RWPE1 (cell line): ENCODE measurements at regions not wholly inside any gene's neighbourhood (a gene's known extent, or its start where the extent isn't known, plus 50 kb on each side); places are given as distances from the start of the nearest gene placed in this dataset.

Source experiments
- CTCF ChIA-PET: fragments of 350-600 bp; sonication (Branson Sonifier 250); formaldehyde crosslinking; extraction: SDS; loops from one replicate; lab custom pipeline; 2021; lab: Yijun Ruan, JAX
- POLR2A ChIA-PET: fragments of 400-600 bp; formaldehyde crosslinking; extraction: SDS; loops from one replicate; lab custom pipeline; 2020; ENCODE audit warnings: antibody characterized with exemption; ENCODE audit not compliant: low non-redundant PET; lab: Yijun Ruan, JAX
- DNase-seq: peaks from one replicate; pipeline ENCODE4 v3.0.0; 2012; ENCODE audit warnings: low spot score
- H3K27ac ChIP-seq: fragments of 450-650 bp; 2 replicates; pipeline ENCODE4 v1.5.1; 2017
- TF ChIP-seq, protein P1 (sequence below): fragments of 450-650 bp; conservative IDR thresholded peaks from 2 replicates; pipeline ENCODE4 v1.5.1; 2017; ENCODE audit warnings: low read depth, mild to moderate bottlenecking

- no peak overlapping the region for H3K27ac ChIP-seq
- TF ChIP-seq, protein P1, sequence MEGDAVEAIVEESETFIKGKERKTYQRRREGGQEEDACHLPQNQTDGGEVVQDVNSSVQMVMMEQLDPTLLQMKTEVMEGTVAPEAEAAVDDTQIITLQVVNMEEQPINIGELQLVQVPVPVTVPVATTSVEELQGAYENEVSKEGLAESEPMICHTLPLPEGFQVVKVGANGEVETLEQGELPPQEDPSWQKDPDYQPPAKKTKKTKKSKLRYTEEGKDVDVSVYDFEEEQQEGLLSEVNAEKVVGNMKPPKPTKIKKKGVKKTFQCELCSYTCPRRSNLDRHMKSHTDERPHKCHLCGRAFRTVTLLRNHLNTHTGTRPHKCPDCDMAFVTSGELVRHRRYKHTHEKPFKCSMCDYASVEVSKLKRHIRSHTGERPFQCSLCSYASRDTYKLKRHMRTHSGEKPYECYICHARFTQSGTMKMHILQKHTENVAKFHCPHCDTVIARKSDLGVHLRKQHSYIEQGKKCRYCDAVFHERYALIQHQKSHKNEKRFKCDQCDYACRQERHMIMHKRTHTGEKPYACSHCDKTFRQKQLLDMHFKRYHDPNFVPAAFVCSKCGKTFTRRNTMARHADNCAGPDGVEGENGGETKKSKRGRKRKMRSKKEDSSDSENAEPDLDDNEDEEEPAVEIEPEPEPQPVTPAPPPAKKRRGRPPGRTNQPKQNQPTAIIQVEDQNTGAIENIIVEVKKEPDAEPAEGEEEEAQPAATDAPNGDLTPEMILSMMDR, result no peak
- no peak for DNase-seq
- CTCF ChIA-PET, result no interaction called here
- POLR2A ChIA-PET, result no interaction called here
Measured at GRCh38 chr2:40579247-40579646, 127.4 kb upstream of the SLC8A1 start.

GRCh38 chr2:40584432-40584831 is 132.5 kb upstream of the SLC8A1 start:
- TF ChIP-seq, protein P1, result no peak
- H3K27ac ChIP-seq, result no peak overlapping the region
- DNase-seq, result no peak
- POLR2A ChIA-PET, result no interaction called here
- CTCF ChIA-PET, result no interaction called here

DNA sequence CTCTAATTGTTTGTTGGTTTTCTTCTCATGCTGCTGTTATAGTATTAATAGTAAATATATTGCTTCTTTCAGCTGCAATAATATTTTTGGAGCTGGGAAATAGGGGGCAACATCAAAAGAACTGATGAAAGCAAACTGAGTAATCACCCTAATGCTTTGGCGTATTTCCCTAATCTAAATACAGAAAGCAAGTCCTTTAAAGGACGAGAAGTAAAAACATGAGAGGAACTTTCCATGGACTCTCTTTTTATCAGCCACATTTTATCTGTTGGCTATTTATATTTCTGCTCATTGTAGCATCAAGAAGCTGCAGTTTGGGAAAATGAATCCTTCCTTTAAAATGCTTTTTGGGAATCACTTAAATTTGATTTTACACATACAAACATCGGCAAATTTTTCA is 139.9 kb upstream of the SLC8A1 start:
- ChIA-PET CTCF (no interaction called here), POLR2A (no interaction called here)
- H3K27ac ChIP-seq, result no peak overlapping the region
- TF ChIP-seq, protein P1, result no peak
- no peak for DNase-seq

- ChIA-PET CTCF (no interaction called here), POLR2A (no interaction called here)
- TF ChIP-seq, protein P1, result no peak
- H3K27ac ChIP-seq, result no peak overlapping the region
- DNase-seq, result no peak
Measured at GRCh38 chr2:40592218-40592617, 140.3 kb upstream of the SLC8A1 start.

DNA sequence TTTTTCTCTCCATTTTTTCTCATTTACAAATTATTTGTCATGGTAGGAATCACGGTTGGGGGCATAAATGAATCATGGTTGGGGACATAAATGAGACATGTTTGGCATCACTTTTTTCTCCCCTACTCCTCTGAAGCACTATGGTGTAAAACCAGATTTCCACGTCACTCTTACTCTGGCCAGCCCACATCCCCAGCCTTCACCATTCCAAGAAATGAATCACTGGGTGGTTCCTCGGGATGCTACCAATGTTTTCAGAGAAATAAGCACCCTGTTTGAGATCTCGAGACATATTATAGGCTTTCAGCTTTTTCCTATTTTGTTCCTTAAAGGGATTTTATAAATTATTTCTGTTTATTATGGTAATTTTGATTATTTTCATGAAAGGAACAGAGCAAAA is 155.0 kb upstream of the SLC8A1 start:
- TF ChIP-seq, protein P1, result no peak
- H3K27ac ChIP-seq, result no peak overlapping the region
- peak; percentile 11 for DNase-seq
- CTCF ChIA-PET, result no interaction called here
- POLR2A ChIA-PET, result no interaction called here

GRCh38 chr2:40611196-40611595 is 159.3 kb upstream of the SLC8A1 start:
- no peak overlapping the region for H3K27ac ChIP-seq
- TF ChIP-seq, protein P1, result no peak
- no peak for DNase-seq
- ChIA-PET POLR2A (no interaction called here), CTCF (no interaction called here)

GRCh38 chr2:40625849-40626248 is 174.0 kb upstream of the SLC8A1 start:
- peak; percentile 41 for DNase-seq
- CTCF ChIA-PET, result no interaction called here
- no peak overlapping the region for H3K27ac ChIP-seq
- TF ChIP-seq, protein P1, result no peak
- POLR2A ChIA-PET, result no interaction called here
